ENCODE measurements at regions not wholly inside any gene's neighbourhood (a gene's known extent, or its start where the extent isn't known, plus 50 kb on each side); places are given as distances from the start of the nearest gene placed in this dataset.
"Not testable (repeated sequence)": the region's sequence is repeated elsewhere in the genome, so short reads cannot be mapped to it uniquely, and the experiment has no call there.

DNA sequence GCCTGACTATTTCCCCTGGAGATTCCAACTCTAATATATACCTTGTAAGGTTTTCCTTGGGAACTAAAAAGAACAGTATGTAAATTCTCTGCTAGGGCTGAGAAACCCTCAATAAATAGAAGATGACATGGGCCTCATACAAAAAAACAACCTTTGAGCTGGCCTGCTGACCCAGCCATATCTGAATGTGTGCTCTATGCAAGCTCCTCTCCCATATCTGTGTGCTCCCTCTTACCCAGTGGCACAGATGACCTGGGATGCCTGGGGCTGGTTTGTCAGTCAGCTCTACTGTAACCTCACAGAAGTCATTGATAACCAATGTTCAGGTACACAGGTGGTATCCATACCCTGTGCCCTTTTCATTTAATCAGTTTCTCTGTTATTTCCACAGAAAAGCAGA is 329.2 kb downstream of the SEC16B start:
- Histone ChIP-seq H3K27ac (ENCODE audit: low read depth, low read length, poor library complexity, severe bottlenecking) (no peak overlapping the region), H4K20me1 (ENCODE audit: insufficient read depth, low read length) (no peaks in the 10 kb centered on the region), H3K36me3 (ENCODE audit: insufficient read depth, low read length) (no peaks in the 10 kb centered on the region), H3K4me3 (ENCODE audit: low read depth, low read length, poor library complexity, severe bottlenecking) (no peak overlapping the region), H3K79me2 (ENCODE audit: insufficient read depth, low read depth, low read length) (no peaks in the 10 kb centered on the region), H3K4me1 (ENCODE audit: insufficient read depth, low read length, poor library complexity, severe bottlenecking) (no peaks in the 10 kb centered on the region), H3K9me3 (ENCODE audit: low read length) (no peaks in the 10 kb centered on the region), H3K9me2 (ENCODE audit: insufficient read depth, low read length) (no peaks in the 10 kb centered on the region), H2AFZ (ENCODE audit: low read length) (no peak overlapping the region), H3K4me2 (ENCODE audit: low read length) (no peak overlapping the region)
- DNase-seq (ENCODE audit: low spot score): no peak
- CTCF ChIA-PET (ENCODE audit: unreplicated experiment): no interaction called here
- POLR2A ChIA-PET: interaction anchor here (0.5 to 1.1 kb wide), 2 partner anchors 14 to 752 kb away, joined by 3 read pairs; no protein-coding TSS in a partner anchor
- BruUV-seq (replicated peaks): no TSS peak
- no peak for TF ChIP-seq EZH2phosphoT487 (IDR thresholded peaks at IDR 0.05; ENCODE audit: borderline replicate concordance, low read depth, low read length)
- TF ChIP-seq, protein P1, sequence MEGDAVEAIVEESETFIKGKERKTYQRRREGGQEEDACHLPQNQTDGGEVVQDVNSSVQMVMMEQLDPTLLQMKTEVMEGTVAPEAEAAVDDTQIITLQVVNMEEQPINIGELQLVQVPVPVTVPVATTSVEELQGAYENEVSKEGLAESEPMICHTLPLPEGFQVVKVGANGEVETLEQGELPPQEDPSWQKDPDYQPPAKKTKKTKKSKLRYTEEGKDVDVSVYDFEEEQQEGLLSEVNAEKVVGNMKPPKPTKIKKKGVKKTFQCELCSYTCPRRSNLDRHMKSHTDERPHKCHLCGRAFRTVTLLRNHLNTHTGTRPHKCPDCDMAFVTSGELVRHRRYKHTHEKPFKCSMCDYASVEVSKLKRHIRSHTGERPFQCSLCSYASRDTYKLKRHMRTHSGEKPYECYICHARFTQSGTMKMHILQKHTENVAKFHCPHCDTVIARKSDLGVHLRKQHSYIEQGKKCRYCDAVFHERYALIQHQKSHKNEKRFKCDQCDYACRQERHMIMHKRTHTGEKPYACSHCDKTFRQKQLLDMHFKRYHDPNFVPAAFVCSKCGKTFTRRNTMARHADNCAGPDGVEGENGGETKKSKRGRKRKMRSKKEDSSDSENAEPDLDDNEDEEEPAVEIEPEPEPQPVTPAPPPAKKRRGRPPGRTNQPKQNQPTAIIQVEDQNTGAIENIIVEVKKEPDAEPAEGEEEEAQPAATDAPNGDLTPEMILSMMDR (conservative IDR thresholded peaks at IDR 0.05; ENCODE audit: low read length): no peak
- intact Hi-C loops (cut with micrococcal nuclease; ENCODE audit: unreplicated experiment): no loop called here

- H3K9me3 ChIP-seq (ENCODE audit: low read length); POLR2A ChIA-PET; H3K4me1 ChIP-seq (ENCODE audit: insufficient read depth, low read length, poor library complexity, severe bottlenecking); H3K4me2 ChIP-seq (ENCODE audit: low read length); DNase-seq (ENCODE audit: low spot score); intact Hi-C loops (cut with micrococcal nuclease; ENCODE audit: unreplicated experiment); H2AFZ ChIP-seq (ENCODE audit: low read length); H4K20me1 ChIP-seq (ENCODE audit: insufficient read depth, low read length); H3K4me3 ChIP-seq (ENCODE audit: low read depth, low read length, poor library complexity, severe bottlenecking); H3K9me2 ChIP-seq (ENCODE audit: insufficient read depth, low read length); BruUV-seq (replicated peaks); H3K36me3 ChIP-seq (ENCODE audit: insufficient read depth, low read length); H3K79me2 ChIP-seq (ENCODE audit: insufficient read depth, low read depth, low read length); H3K27ac ChIP-seq (ENCODE audit: low read depth, low read length, poor library complexity, severe bottlenecking); CTCF ChIA-PET (ENCODE audit: unreplicated experiment): not testable (repeated sequence)
Observed at GRCh38 chr1:177634151-177634550, 335.7 kb downstream of the SEC16B start.

- Histone ChIP-seq H3K4me3 (ENCODE audit: low read depth, low read length, poor library complexity, severe bottlenecking) (no peak overlapping the region), H3K79me2 (ENCODE audit: insufficient read depth, low read depth, low read length) (no peaks in the 10 kb centered on the region), H3K27ac (ENCODE audit: low read depth, low read length, poor library complexity, severe bottlenecking) (no peak overlapping the region), H4K20me1 (ENCODE audit: insufficient read depth, low read length) (no peaks in the 10 kb centered on the region), H3K9me2 (ENCODE audit: insufficient read depth, low read length) (no peaks in the 10 kb centered on the region), H3K4me2 (ENCODE audit: low read length) (no peak overlapping the region), H3K4me1 (ENCODE audit: insufficient read depth, low read length, poor library complexity, severe bottlenecking) (no peaks in the 10 kb centered on the region), H2AFZ (ENCODE audit: low read length) (no peak overlapping the region), H3K9me3 (ENCODE audit: low read length) (no peaks in the 10 kb centered on the region), H3K36me3 (ENCODE audit: insufficient read depth, low read length) (no peaks in the 10 kb centered on the region)
- POLR2A ChIA-PET: no interaction called here
- BruUV-seq (replicated peaks): no TSS peak
- DNase-seq (ENCODE audit: low spot score): no peak
- intact Hi-C loops (cut with micrococcal nuclease; ENCODE audit: unreplicated experiment): no loop called here
- CTCF ChIA-PET (ENCODE audit: unreplicated experiment): no interaction called here
- TF ChIP-seq, protein P1 (conservative IDR thresholded peaks at IDR 0.05; ENCODE audit: low read length): no peak
- no peak for TF ChIP-seq EZH2phosphoT487 (IDR thresholded peaks at IDR 0.05; ENCODE audit: borderline replicate concordance, low read depth, low read length)
Observed at GRCh38 chr1:177632923-177633615, 336.8 kb downstream of the SEC16B start.

Measured in OCI-LY7 (cell line).